T-helper 9 cell (primary cell): ENCODE measurements at regions not wholly inside any gene's neighbourhood (a gene's known extent, or its start where the extent isn't known, plus 50 kb on each side); places are given as distances from the start of the nearest gene placed in this dataset.

Experiments
- DNase-seq: peaks from one replicate; pipeline ENCODE4 v3.0.0-alpha.2; 2020

- no peak for DNase-seq
These were observed 105.3 kb downstream of the FOXL1 start for GRCh38 chr16:86683441-86684194.

GRCh38 chr16:86685076-86685475, 106.7 kb downstream of the FOXL1 start:
- DNase-seq = no peak

DNA sequence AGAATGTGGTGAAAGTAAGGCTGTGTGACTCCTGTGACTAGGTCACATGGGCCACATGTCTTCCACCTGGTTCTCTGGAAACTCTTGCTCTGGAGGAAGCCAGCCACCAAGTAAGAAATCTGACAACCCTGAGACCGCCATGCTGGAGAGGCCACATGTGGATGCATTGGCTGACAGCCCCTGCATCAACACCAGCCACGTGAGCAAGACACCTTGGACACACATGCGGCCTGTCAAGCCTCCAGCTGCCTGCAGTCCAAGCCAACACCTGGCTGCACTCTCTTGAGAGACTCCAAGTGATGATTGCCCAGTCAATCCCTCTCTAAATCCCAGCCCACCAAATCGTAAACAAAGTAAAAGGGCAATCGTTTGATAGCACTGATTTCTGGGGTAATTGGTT, 112.6 kb downstream of the FOXL1 start:
- no peak for DNase-seq

GRCh38 chr16:86692426-86692825, 114.1 kb downstream of the FOXL1 start:
- DNase-seq = no peak

GRCh38 chr16:86693033-86693432, 114.7 kb downstream of the FOXL1 start:
- DNase-seq = no peak

- DNase-seq = no peak
These were observed 119.4 kb downstream of the FOXL1 start for GRCh38 chr16:86697715-86698114.

DNA sequence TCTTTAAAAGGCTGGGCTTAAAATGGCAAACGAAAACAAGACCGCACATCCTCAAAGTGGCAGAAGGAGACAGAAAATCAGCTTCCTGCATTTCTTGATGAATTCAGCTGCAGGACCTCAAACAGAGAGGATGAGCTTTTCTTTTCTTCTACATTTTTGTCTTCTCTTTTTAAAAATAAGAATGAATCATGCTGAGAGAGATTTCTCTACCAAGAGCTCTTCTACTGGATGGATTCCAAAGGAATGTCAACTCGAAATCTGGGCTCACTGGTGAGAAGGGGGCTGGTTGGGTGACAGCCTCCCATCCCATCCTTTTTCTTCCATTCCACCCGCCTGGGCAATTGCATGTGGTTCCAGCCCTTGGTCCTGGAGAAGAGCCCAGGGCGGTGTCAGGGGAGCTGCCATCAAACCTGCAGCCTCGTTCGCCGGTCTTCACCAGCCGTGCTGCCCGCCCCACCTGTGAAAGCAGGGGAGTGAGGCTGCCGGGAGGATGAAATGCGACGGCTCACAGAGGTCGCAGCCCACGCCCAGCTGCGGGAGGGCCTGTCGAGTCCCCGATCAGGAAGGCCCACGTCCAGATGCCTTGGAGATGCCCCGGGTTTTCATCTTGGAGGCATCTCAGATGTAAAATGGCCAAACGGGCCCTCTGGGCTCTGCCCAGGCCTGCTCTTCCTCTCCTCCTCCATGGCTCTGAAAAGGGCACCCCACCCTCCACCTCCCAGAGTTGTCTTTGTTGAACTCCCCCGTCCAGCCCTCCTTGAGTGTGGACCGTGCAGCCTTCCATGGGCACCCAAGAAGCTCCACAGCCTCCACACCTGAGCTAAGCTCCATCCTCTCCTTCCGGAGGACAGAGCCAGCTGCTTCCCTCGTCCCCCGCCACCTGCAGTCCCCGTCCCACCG, 121.9 kb downstream of the FOXL1 start:
- no peak for DNase-seq

DNA sequence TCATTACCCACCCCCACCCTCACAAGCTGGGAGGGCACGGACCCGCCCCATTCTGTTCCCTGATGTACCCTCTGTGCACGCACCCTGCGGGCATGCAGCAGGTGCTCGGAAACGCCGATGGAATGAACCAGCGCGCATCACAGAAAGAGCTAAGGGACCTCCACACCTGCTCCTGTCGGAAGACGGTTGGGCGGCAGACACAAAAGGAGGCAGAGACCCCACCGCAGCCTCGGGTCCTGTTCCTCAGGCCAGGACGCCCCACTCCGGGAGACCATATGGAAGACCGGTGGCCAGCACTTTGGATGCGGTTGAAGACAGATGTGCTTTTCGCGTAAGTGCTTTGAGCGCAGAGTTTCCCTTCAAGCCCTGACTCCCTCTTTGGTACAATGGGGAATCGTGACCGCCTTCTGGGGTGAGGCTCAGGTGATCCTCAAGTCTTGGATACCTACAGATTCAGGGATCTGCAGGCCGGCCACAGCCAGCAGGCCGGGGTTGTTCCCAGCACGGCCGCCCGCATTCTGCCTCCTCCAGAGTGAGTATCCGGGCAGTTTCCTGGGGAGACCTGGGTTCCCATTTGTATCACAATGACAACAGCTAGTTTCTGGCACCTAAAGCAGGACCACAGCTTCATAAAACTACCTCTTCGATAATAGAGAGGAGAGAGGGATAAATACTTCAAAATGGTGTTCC, 123.1 kb downstream of the FOXL1 start:
- no peak for DNase-seq

GRCh38 chr16:86702824-86703588, 124.7 kb downstream of the FOXL1 start:
- DNase-seq = no peak

GRCh38 chr16:86704516-86704915, 126.2 kb downstream of the FOXL1 start:
- no peak for DNase-seq

GRCh38 chr16:86706726-86707125, 128.4 kb downstream of the FOXL1 start:
- no peak for DNase-seq

GRCh38 chr16:86707171-86707570, 128.8 kb downstream of the FOXL1 start:
- no peak for DNase-seq

DNA sequence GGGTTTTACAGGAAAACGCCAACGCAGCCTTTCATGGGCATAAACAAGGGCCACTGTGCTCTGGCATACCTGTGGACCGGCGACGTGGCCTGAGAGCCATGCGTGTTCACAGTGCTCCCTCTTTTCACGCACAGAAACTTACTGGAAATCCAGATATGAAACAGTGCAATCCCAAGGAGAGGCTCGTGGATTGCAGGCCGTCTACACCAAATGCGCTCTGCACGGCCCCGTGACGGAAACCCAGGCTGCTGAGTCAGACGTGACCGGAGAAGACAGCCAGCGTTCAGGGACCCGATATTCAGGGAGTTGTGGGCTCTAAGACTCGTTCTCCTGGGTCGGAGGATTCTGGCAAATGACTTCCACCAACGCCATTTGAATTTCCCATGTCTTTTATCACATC, 129.2 kb downstream of the FOXL1 start:
- DNase-seq = no peak

GRCh38 chr16:86708431-86708830, 130.1 kb downstream of the FOXL1 start:
- DNase-seq = no peak

DNA sequence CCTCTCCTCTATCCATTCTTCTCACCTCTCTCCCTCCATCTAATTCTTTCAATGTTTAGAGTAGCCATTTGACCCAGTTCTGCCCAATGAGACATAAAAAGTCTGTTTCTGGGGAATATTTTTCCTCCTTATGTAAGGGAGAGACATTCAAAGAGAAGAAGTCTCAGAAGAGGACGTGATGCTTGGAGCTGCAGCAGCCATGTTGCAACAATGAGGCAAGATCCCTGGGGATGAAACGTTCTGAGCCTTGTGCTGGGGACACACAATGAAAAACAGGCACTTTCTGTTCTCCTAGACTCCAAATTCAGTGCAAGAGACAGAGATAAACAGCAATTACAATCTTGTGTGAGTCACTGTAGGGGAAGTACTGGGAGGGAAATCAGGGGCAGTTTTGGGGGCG, 130.8 kb downstream of the FOXL1 start:
- DNase-seq = no peak

GRCh38 chr16:86709902-86710601, 131.7 kb downstream of the FOXL1 start:
- DNase-seq = no peak

DNA sequence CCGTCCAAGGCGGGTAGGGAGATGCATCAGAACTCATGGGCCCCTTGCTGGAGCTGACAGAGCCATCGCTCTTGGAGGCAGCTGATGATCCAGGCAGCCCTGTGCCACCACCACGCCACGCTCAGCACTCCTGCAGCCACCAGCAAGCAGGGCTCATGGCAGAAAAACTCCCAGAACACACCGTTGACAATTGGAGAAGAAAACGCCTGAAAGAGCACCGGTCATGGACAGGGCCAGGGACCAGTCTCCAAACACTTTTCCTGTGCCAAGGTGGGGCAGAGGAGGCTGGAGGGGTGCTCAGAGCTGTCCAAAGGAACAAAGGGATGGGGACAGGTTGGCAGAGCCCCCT, 132.2 kb downstream of the FOXL1 start:
- no peak for DNase-seq

- DNase-seq = no peak
These were observed 134.0 kb downstream of the FOXL1 start for GRCh38 chr16:86712158-86713009.

DNA sequence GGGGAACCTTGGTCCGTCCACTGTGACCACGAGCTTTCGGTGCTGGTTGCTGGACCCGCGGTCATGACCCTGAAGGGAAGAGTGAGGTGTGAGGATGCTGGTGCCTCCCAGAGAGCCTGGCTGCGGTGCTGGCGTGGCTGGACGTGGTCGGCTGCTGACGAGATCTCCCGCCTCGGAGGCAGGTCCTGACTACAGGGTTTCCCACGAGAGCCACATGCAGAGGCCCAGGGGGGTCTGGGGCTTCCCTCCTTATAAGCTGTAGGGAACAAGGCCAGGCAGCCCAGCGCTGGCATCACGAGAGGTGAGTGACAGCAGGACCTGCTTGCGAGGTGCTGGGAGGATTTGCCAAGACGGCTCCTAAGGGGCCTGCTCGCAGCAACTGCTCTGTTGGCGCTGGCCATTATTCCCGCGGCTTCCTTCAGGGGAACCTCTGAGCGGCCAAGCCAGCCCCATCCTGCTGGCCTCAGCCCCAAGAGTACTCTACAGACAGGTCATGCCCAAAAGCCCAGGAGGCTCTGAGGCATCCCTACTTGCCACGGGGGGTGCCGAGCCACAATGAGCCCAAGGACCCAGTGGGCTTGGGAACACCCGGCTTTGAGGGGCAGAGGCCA, 134.8 kb downstream of the FOXL1 start:
- no peak for DNase-seq

DNA sequence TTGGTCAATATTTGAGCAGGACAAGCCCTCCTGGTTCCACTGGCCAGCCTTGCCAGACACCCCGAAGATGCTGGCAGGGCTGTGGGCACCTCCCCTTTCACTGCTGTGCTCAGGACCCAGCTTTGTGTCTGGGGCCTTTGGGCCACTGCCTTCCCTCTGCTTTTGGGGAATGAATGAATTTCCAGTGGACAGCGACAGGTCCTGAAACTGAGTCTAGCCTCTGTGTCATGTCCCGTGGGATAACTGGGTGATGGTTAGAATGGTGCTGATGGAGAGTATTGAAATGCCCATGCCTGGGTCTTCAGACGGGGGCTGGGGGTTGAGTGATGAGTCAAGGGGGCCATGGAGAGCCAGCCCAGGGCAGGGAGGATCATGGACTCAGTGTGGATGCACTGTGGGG, 135.8 kb downstream of the FOXL1 start:
- DNase-seq = no peak

GRCh38 chr16:86716649-86717048, 138.3 kb downstream of the FOXL1 start:
- DNase-seq = no peak
